UCSD-AML1 (cell line): ENCODE measurements at regions not wholly inside any gene's neighbourhood (a gene's known extent, or its start where the extent isn't known, plus 50 kb on each side); places are given as distances from the start of the nearest gene placed in this dataset.

ENCODE experiments used
- DNase-seq: peaks from one replicate; lab custom pipeline; 2025; ENCODE audit not compliant: unreplicated experiment; lab: John Stamatoyannopoulos, UW

DNA sequence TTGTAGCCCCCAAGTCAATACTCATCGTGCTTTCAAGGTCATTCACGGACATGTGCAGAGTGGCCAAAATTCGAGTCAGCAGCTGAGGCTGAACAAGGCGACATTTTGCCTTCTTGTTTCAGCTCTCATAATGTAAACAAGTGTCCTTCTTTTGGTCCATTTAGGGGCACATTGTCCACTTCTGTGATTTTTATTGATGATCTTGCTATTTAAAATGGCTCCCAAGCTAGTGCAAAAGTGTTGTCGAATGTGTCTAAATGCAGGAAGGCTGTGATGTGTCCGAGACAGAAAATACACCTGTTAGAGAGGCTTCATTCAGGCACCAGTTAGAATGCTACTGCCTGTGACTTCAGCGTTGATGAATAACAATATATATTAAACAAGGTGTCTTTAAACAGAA, 405.9 kb downstream of the IRS2 start:
- DNase-seq = no peak

DNA sequence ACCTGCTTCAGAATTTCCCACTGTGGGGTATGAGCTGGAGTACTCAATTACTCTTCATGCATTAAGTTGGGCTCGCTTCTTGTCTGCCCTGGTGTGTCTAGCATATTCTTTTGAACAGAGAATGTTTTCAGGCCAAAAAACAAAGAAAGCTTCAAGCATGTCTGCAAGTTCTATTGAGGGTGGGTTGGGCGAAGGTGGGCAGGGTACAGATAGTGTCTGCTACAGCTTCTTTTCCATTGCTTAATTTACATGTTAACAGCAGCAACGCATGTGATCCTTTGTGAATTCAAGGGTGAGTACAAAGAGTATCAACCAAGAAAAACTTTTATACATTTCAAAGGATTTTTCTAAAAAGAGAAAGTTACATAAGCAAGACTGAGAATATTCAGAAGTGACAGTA, 406.5 kb downstream of the IRS2 start:
- no peak for DNase-seq

DNA sequence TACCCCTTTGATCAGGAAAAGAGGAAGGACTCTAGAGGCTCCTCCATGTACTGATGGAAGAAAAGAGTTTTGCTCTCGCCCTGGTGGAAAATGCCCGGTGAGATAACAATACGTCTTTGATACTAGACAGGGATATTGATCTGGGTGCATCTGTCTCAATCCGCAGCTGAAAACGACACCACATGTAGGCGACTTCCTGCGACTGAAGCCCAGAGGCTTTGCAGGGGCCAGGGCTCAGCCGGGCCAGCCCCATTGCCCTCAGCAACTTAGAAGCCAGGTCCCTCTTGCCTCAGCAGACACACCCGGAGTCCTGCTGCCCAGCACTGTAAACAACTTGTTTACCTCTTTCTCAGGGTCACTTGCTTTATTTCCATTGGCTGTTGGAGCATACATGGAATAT, 409.4 kb downstream of the IRS2 start:
- no peak for DNase-seq

DNA sequence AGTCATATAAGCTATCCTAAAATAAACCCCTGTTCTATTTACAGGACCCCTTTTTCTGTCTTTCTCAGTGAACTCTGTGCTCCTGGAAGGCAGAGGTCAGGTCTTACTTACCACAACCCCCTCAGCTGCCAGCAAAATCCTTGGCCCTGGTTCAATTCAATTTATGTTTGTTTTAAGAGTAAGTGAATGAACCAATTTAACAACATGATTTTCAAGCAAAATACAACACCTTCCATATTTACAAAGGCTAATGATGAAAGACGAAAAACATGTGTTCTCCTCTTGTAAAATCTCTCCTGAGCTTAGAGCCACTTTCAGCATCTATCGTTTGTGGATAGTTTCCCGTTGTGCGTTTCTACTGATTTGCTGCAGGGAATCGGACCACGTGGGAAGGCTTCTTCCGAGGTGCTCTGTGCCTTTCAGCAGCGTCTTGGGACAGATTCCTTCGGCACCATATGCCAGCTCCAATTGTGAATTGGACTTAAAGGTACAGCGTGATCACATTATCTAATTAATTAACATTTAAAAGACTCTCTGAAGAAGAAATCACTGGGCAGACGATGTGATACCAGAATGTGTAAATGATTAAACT, 411.7 kb downstream of the IRS2 start:
- DNase-seq = no peak

DNA sequence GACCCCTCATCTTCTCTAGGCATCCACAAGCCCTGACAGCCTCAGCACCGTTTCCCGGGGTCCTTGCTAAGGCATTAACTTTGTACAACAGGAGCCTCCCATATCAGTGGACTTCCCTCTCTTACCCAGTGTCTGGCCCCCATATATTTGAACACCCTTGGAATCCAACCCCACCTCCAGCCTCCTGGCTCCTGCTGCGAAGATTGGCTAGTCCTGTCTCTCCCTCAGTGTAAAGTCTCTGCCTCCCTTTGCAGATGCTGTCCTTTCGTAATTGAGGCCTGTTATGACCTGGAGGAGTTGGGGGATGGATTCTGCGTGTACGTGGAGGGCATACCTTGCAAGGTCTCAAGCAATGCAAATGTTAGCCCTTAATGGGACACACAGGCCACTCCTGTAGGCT, 413.7 kb downstream of the IRS2 start:
- no peak for DNase-seq

DNA sequence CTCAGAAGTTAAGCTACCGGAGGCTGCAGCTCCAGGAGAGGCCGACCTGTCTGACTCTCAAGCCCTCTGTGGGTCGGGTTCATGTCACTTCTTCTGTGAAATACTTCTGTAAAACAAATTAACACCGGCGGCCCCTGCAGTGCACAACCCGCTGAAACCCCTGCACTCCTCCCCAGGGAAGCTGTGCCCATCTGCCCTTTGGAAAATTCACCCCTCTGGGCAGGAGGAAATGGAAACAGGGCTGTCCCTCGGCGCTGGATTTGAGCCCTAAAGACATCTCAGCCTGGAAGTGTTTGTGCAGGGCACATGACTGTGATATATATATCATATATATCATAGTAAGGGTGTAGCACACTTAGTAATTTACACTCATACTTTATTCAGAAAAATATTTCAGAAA, 415.3 kb downstream of the IRS2 start:
- no peak for DNase-seq

DNA sequence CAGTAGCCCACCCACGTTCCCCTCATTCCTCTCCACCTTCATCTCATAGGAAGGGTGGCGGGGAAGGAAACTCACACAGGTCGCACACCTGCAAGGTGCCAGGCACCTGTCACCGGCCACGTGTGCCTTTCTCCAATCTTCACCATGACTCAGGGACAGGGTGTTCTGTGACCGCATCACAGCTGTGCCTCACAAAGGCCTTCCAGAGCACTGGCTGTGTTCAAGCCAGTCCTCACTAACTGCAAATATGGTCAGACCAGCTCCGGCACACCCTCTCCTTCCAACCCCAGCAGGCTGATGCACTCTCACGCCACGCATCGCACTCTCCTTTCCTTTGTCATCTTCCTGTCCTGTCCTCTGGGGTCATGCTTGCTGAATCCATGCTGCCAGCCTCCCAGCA, 415.9 kb downstream of the IRS2 start:
- DNase-seq = no peak

DNA sequence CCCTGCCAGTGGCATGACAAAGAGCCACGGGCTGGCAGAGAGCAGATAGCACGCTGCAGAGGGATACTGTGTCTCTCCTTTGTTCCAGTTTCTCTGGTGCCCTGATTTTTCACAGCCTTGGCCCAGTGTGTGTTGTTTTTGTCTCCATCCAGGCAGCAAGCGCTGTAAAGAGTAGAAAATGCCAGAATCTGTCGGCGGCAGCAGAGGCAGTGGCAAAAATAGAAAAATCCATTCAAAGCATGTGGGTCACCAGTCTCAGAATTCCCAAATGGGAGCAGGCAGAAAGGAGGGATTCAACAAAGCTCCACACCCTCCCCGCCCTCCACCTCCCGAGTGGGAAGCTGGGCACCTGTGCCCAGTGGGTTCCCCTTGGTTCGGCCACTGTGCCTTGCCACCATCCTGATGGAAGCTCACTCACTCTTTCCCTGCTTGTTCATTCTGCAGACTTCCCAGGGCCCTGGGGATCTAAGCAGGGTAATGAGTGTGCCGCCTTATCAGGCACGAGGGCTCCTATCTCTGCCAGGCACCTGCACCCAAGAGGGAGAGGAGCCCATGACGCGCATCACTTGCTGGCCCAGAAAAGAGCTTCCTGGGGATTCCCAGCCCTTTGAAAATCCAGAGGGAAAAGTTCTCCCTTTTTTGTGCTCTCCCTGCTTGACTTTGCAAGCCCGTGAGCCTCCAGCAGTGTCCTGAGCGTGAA, 416.9 kb downstream of the IRS2 start:
- no peak for DNase-seq

DNA sequence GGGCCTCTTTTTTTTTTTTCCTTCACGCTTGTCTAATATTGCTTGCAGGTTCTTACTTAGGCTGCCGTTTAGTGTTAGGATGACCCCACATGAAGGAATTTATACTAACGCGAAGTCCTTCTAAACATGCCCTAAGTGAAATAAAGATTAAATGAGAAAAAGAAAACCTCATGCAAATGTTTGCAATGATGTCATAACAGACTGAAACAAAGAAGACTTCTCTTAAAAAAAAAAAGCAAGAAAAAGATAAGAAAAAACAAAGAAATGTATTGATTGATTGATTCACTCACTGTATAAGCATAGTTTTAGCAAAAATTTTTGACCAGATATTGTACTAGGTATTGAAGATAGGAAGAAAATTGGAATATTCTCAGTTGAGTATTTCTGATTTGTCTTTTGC, 418.2 kb downstream of the IRS2 start:
- no peak for DNase-seq

DNA sequence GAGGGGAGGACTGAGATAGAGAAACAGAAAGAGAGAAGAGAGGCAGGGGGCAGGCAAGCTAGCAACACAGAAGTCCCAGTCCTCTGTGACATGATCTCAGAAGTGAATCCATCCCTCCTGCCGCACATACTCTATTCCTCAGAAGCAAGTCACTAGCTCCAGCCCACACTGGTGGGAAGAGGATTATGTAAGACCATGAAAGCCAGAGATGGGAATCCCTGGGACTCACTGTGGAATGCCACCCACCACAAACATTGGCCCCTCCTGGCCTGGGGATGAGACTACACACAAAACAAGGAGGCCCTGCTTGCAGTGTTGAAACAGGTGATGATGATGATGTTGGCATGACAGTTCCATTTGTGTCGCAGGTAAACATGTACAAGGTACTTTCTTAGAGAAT, 419.9 kb downstream of the IRS2 start:
- no peak for DNase-seq

DNA sequence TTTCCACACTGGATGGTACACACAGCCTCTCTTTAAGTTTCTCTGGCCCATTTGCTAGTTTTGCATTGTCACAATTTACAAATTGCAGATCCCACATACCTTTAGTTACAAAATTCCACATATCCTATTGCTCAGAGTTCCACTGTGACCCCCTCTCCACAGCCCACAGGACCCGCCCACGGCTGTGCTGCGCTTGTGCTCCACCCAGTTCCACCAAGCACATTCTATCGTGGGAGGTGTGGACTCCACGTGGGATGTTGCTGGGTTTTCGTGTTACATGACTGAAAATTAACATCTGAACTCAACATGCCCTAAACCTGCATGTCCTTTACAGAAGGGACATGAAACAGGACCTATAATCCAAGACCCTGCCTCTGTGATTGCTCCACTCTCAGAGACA, 423.0 kb downstream of the IRS2 start:
- DNase-seq = no peak

DNA sequence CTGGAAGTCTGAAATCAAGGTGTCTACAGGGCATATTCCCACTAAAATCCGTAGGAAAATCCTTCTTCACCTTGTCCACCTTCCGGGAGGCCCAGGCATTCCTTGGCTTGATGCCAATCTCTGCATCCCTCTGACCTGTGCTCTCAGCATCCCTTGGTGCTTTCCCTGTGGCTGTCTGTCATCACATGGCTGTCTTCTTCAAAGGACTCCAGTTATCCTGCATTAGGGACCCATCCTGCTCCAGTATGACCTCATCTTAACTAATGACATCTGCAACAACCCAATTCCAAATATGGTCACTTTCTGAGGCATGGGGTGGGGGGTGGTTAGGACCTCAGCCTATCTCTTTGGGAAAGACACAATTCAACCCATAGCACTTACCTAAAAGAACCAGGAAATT, 423.8 kb downstream of the IRS2 start:
- no peak for DNase-seq

DNA sequence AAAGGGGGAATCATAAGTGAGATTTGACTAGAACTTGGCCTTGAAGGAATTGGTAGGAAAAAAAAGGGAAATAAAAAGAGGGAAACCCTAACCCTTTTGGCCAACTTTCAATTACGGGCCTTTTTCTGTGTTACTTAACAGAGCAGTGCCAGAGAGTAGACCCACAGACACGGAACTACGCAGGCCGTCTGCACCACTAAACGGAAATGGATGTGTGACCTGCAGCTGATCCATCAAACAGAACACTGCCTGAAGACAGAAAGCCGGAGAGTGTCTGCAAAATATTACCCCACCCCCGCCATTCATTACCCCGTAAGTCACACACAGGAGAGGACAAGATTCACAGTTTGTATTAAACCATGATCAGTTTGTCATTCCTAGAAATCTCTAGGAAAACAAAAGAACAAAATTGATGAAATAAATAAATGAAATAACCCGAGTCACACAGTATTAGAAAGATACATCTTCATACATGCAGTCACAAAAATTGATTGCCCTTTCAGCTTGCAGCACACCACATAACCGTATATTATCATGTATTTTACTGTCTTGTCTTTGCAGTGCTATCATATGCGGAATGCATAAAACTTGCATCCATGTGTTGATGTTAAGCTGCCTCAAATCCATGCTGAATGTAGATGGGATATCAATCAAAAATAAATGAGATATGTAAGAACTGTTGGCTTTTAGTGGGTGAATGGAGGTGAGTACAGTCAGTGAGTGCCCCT, 424.7 kb downstream of the IRS2 start:
- DNase-seq = no peak

DNA sequence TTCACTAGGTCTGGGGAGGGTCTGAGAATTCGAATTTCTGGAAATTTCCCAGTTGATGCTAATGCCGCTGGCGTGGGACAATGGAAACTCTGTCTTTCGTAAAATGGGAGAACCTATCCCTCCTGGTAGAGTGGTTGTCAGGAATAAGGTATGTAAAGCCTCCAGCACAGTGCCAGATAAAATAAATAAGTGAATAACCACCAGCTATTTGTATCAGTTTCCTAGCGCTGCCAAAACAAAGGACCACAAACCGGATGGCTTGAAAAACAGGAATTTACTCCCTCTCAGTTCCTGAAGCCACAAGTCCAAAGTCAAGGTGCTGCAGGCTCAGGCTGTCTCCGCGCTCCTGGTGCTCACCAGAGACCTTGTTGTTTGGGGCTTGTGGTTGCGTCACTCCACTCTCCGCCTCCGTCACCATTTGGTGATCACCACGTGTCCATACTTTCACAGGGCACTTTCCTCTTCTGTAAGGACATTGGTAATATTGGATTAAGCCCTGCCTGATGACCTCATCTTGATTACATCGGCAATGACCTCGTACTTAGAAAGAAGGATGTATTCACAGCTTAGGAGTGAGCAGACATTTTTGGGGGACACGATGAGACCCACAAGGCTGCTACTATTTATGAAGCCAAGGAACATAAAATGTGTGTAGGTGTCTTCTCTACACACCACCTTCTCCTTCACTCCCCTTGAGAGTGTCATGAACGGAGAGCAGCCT, 428.5 kb downstream of the IRS2 start:
- no peak for DNase-seq

DNA sequence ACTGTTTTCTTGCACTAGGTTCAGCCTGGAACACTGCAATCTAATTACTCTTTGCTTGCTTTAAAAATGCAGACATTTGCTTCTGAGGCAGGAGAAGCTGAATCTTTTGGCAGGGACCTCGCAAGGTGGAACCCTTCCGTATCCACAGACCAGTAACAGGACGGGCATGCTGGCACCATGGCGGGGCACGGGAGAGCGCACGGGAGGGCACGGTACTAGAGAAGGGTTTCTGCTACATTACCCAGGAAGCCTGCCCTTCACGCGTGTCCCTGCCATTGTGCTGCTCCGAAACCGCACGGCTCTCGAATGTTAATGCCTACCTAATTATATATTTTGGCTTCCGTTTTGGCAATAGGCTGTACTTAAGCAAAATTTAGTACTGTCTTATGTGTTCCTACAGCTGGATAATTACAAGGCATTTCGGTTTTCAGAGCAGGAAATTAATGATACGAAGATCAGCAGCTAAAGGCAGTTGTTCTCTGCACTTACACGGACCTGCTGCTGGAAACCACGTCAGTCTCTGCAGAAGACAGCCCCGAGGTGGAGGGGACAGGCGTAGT, 430.4 kb downstream of the IRS2 start:
- no peak for DNase-seq

DNA sequence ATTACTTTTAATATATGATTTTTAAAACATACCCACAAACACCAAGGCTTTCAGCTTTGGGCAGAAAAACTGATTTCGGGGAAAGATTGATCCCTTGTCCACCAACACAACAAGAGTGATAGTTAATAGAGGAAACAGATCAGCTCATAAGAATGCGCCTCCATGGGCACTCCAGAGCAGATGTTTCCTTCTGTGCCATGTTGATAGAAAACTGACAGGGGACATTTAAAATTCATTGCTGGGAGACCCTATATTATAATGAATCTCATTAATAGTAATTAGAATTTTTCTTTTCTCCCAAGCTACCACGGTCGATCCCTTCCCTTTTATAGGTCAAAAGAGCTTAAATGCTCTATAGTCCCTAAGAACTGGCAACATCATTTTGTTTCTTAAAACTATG, 431.2 kb downstream of the IRS2 start:
- no peak for DNase-seq

DNA sequence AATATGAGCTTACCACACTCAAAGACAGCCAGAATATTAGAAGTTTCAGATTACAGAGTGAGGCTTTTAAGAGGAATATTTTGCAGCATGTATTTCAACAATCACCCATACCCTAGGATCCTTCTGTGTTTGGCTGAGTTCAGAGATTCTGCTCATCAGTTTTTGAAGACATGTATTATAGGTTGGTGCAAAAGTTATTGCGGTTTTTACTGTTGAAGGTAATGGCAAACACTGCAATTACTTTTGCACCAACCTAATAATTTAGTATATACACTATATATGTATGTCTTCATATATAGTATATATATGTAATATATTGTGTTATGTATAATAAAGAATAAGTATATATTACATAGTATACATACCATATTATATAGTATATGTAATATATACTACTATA, 435.1 kb downstream of the IRS2 start:
- DNase-seq = no peak

DNA sequence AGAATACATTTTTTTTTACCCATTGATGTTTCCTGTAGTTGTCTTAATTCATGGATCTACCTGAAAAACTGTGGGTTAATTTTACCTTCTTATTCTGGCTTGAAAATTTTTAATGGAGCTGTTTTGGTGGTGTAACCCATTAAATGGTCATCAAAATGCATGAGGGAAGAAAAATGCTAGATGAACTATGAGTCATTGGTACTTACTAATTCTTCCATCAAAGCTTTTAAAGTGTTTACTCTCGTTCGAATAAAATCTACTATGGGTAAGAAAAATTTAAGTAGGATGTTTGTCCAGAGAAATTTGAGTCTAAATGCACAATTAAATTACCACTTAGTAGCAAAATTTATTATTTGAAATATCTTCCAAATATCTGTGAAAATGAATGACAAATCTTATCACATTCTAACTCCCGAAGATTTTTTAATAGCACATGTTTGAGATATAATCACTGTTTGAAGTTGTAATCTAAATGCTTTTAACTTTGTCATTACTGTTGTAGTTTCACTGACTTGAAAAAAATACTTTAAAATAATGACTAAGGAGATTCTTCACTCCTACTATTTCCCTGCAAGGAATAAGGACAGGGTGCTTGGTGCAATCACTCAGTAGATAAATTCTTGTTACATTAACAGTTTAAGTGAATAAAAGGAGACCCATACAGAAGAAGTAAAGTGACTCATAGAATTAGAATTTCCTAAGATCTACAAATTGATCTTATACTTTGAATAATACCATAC, 437.7 kb downstream of the IRS2 start:
- DNase-seq = no peak

DNA sequence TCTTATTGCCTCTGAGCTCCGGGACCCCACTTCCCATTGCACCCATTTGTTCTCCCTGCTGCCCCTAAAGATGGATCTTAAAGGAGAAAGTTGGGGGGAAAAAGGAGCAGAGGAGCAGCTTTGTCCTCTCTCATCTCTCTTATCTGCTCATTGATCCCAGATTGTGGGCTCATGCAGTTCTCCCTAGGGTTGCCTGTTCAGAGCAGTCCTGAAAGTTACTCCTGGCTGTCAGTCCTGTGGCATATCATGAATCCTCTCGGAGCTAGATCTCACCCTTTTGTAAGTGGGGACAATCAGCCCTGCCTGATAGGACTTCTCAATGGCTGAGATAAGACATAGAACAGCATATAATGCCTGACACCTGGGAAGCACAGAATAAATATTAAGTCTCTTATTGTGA, 440.3 kb downstream of the IRS2 start:
- DNase-seq = no peak

DNA sequence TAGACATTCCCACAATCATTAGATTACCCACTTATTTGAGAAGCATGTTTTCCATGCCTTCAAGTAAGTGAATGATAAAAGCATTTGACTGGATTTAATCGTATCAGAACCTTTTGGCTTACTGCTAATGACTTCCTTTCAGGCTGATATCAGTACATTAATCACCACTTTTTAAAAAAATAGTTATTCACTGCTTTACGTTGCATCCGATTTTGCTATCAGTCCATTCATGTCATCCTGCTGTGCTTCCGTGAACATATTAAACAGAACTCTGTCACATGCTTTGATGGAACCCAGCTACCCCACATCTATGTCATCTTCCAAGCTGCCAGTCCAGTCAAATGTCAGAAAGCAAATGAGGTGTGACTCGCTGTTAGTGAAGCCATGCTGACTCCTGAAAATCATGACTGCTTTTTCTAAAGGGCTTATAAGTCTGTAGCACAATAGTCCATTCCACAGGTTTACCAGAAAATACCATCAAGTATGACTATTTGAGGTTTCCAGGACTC, 440.9 kb downstream of the IRS2 start:
- DNase-seq = no peak
